ENCODE measurements at regions not wholly inside any gene's neighbourhood (a gene's known extent, or its start where the extent isn't known, plus 50 kb on each side); places are given as distances from the start of the nearest gene placed in this dataset.

DNA sequence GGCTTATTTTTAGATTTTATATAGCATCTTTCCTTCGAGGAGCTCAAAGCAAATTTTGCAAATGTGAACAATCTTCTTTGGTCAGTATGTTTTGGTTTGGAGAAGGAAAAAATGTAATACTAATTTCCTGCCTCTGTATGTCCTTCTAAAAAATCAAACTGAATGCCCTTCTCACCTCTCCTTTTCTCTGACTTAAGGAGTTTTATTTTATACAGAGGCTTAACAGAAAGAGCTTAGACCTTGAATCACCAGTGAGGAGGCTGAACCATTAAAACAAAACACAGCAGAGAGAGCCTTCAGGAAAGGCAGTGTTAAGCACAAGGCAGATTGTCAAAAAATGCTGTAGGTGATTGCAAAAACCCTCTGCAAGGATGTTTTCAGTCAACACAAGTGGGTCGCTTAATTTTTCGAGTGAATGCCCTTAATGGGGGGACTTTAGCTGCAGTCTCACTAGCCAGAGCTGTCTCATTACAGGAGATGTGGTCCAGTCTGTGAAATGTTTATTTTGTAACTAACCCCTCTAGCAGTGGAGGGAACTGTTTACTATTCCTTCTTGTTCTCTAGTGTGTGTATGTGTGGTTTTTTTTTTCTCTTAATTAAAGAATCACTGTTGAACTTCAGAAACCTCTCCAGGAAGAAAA lies 481.3 kb upstream of the CITED2 start:
- TF ChIP-seq, protein P1, sequence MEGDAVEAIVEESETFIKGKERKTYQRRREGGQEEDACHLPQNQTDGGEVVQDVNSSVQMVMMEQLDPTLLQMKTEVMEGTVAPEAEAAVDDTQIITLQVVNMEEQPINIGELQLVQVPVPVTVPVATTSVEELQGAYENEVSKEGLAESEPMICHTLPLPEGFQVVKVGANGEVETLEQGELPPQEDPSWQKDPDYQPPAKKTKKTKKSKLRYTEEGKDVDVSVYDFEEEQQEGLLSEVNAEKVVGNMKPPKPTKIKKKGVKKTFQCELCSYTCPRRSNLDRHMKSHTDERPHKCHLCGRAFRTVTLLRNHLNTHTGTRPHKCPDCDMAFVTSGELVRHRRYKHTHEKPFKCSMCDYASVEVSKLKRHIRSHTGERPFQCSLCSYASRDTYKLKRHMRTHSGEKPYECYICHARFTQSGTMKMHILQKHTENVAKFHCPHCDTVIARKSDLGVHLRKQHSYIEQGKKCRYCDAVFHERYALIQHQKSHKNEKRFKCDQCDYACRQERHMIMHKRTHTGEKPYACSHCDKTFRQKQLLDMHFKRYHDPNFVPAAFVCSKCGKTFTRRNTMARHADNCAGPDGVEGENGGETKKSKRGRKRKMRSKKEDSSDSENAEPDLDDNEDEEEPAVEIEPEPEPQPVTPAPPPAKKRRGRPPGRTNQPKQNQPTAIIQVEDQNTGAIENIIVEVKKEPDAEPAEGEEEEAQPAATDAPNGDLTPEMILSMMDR (conservative IDR thresholded peaks at IDR 0.05; ENCODE audit: low read depth, low read length): no peak
- H3K4me3 ChIP-seq (ENCODE audit: low read length): no peak overlapping the region
- DNase-seq (ENCODE audit: low read depth): no peak

DNA sequence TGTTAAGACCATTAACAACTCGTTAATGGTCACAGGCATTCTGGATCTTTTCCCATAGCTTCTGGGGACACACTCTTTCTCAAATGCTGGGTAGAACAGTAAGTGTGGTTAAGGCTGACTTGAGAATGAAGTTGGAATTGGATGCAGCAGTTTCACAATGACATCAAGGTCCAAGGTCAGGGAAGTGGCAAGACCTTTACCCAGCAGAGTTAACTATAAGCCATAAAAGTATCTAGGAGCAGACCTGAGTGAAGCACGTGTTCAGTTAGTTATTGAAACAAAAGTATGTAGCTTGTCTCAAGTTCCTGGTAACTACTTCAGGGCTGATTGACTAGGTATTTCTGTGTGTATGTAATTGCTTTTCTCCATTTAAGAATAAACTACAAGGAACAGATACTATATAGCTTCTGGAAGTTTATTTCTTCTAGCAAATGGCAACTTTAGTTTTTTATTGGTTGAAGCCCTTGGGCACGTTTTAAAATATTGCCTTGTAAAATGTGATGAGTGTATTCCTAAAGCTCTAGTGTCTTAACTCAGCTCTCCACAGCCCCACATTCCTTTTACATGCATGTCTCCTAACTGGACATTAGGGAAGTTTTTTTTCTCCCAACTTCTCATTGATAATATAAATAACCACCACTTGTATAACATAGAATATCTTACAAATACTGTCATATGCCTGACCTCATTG lies 479.0 kb upstream of the CITED2 start:
- no peak overlapping the region for H3K4me3 ChIP-seq (ENCODE audit: low read length)
- TF ChIP-seq, protein P1 (conservative IDR thresholded peaks at IDR 0.05; ENCODE audit: low read depth, low read length): no peak
- no peak for DNase-seq (ENCODE audit: low read depth)

DNA sequence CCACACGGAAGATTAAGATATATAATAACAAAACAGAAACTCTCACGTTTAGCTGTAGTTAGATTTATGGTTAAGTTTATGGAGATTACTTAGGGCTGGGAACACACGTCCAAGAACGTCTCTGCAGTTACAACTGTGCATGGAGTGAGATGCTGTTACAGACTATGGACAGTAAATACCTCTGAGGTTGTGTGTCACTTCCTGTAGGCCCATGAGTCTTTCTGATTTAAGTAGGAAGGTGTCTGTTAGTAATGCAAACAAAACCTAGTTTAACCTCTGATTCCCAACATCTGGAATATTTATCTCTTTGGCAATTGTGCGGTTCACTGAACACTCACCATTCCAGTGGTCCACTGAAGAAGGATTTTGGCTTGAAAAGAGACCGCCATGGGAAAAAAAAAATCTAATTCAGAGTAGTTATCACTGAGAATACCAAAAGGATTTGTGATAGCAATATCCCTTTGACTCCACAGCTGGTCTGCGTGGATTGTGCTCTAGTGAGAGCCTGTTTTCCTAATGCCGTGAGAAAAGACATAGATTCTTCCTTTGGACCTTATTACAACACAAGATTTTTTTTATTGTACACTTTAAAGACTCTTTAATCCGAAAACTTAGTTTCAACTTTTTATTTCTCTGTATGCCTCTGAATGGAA lies 478.2 kb upstream of the CITED2 start:
- DNase-seq (ENCODE audit: low read depth): no peak
- no peak overlapping the region for H3K4me3 ChIP-seq (ENCODE audit: low read length)
- TF ChIP-seq, protein P1 (conservative IDR thresholded peaks at IDR 0.05; ENCODE audit: low read depth, low read length): no peak

DNA sequence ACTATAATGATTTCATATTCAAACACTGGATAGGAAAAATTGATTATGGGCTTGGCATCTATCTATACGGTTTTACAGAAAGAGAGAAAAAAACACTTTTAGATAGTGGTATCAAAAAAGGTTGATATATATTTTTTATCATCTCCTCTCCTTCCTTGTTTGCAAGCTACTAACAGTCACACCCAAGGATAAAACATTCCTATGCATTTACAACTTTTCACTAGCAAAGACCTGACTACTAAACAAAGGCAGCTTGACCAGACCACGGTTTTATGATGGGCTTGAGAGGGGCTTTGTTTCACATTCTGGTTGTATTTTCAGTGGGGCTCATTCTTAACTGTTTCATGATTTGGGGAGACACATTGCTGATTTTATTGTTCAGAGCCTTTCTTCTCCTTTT lies 477.6 kb upstream of the CITED2 start:
- TF ChIP-seq, protein P1 (conservative IDR thresholded peaks at IDR 0.05; ENCODE audit: low read depth, low read length): no peak
- no peak overlapping the region for H3K4me3 ChIP-seq (ENCODE audit: low read length)
- DNase-seq (ENCODE audit: low read depth): no peak

DNA sequence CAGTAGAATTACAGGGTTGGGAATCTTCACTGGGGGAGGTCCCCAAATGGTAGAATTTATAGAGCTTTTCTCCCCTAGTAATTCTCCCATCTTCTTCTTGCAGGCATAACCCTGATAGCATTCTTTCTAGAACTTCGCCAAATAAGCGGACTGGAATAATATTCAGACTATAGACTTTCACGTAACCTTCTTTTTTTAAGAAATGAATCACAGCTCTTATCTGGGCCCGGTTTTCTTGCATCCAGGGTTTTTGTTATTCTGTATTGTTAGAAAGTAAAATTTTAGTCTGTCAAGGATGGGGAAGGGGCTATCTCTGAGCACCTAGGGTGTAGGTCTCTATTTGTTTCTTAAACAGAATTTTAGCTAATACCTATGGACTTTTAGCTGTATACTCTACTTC lies 476.8 kb upstream of the CITED2 start:
- no peak for DNase-seq (ENCODE audit: low read depth)
- no peak overlapping the region for H3K4me3 ChIP-seq (ENCODE audit: low read length)
- TF ChIP-seq, protein P1 (conservative IDR thresholded peaks at IDR 0.05; ENCODE audit: low read depth, low read length): no peak

DNA sequence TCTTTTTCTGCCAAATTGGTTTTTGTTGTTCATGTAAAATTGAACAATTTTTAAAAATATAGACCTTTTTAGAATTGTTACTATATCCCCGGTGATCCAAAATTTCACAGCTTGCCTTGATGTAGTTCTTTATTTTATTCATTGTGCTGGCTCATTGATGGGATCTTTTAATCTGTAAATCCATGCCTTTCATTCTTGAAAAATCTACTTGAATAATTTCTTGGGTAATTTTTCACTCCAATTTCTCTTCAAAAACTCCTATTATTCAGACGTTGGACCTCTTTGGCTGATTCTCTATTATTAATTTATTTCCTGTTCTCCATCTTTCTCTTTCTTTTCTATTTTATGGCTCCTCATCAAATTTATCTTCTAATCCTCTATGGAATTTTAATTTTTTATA lies 476.1 kb upstream of the CITED2 start:
- DNase-seq (ENCODE audit: low read depth): no peak
- TF ChIP-seq, protein P1 (conservative IDR thresholded peaks at IDR 0.05; ENCODE audit: low read depth, low read length): no peak
- no peak overlapping the region for H3K4me3 ChIP-seq (ENCODE audit: low read length)

DNA sequence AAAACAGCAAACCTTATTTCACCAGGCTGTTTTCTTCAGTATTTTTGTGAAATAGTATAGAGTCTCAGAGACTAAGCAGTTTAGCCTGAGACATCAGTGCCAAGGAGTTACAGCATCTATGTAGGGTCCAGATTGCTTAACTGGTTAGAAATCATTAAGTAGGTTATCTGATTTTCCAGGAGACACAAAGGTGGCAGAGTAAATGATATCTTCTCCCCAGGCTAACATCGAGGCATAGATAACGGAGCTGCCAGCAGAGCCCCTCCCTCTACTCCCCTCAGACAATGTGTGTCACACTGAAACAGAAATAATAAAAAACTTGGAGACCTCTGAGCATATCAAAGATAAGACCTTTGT lies 473.0 kb upstream of the CITED2 start:
- no peak overlapping the region for H3K4me3 ChIP-seq (ENCODE audit: low read length)

More for the DNA sequence above, 473.0 kb upstream of the CITED2 start:
- DNase-seq (ENCODE audit: low read depth): no peak
- TF ChIP-seq, protein P1 (conservative IDR thresholded peaks at IDR 0.05; ENCODE audit: low read depth, low read length): no peak
